Breast epithelium (tissue), 4 donors: ENCODE measurements at regions not wholly inside any gene's neighbourhood (a gene's known extent, or its start where the extent isn't known, plus 50 kb on each side); places are given as distances from the start of the nearest gene placed in this dataset.
"Not testable (repeated sequence)": the region's sequence is repeated elsewhere in the genome, so short reads cannot be mapped to it uniquely, and the experiment has no call there.

Source experiments
- DNase-seq, 2 donors: peaks; one replicate each; pipeline ENCODE4 v3.0.0-alpha.2; 2019; ENCODE audit warnings: low spot score in 2 of 2
- H3K27ac ChIP-seq, 2 donors: fragments of 200-600 bp; sonication (generic) in 1 of 2; one replicate each; pipeline ENCODE4 v1.5.1; 2016 to 2019; ENCODE audit warnings: mild to moderate bottlenecking in 1 of 2
- H3K27me3 ChIP-seq, 2 donors: fragments of 200-600 bp; sonication (generic) in 1 of 2; one replicate each; pipeline versions ENCODE4 v1.5.1 to v1.6.0; 2017 to 2019; ENCODE audit warnings: control low read depth in 1 of 2, mild to moderate bottlenecking in 1 of 2
- H3K36me3 ChIP-seq: fragments of 200-600 bp; one replicate; pipeline ENCODE4 v1.5.1; 2019
- H3K4me1 ChIP-seq, 2 donors: fragments of 200-600 bp; sonication (generic); one replicate each; pipeline ENCODE4 v1.5.1; 2016 to 2019; ENCODE audit warnings: control low read depth in 1 of 2
- H3K4me3 ChIP-seq, 3 donors: fragments of 200-600 bp; sonication (generic); 1 replicate in 2 of 3; 2 replicates in 1 of 3; pipeline ENCODE4 v1.5.1; 2016 to 2019; ENCODE audit warnings: mild to moderate bottlenecking in 3 of 3, moderate library complexity in 2 of 3
- H3K9me3 ChIP-seq, 2 donors: fragments of 200-600 bp; sonication (generic) in 1 of 2; one replicate each; pipeline ENCODE4 v1.5.1; 2016 to 2019; ENCODE audit warnings: control low read depth in 1 of 2
- CTCF ChIP-seq, 3 donors: fragments of 450-650 bp; IDR thresholded peaks; one replicate each; pipeline ENCODE4 v1.5.1; 2016 to 2017; ENCODE audit warnings: antibody characterized with exemption in 3 of 3, mild to moderate bottlenecking in 3 of 3, moderate library complexity in 3 of 3
- POLR2A ChIP-seq: fragments of 450-650 bp; IDR thresholded peaks from one replicate; pipeline ENCODE4 v1.6.1; 2016; ENCODE audit warnings: antibody characterized with exemption, mild to moderate bottlenecking, moderate library complexity
- POLR2AphosphoS5 ChIP-seq, 3 donors: sonication (generic); formaldehyde crosslinking; IDR thresholded peaks; one replicate each; pipeline ENCODE4 v1.6.1; 2017; ENCODE audit warnings: antibody characterized with exemption in 3 of 3
- intact Hi-C: fragments of 100-400 bp; cut with DNase I; formaldehyde crosslinking; loops from one replicate; pipeline ENCODE4 v1.15.1; 2023; ENCODE audit warnings: low total_unique reads

GRCh38 chr1:244150665-244151064 is 99.6 kb downstream of the ZBTB18 start:
- Histone ChIP-seq H3K4me1 (no peaks in the 10 kb centered on the region), H3K4me3 (no peak overlapping the region), H3K9me3 (no peaks in the 10 kb centered on the region), H3K27ac (no peak overlapping the region), H3K27me3 (no peaks in the 10 kb centered on the region), H3K36me3 (no peaks in the 10 kb centered on the region)
- intact Hi-C loops = no loop called here
- no peak for TF ChIP-seq POLR2AphosphoS5 (IDR thresholded peaks at IDR 0.05)
- no peak for TF ChIP-seq CTCF (IDR thresholded peaks at IDR 0.05)
- no peak for TF ChIP-seq POLR2A
- no peak for DNase-seq

- Histone ChIP-seq H3K36me3 (no peaks in the 10 kb centered on the region), H3K27me3 (no peaks in the 10 kb centered on the region), H3K9me3 (no peaks in the 10 kb centered on the region), H3K4me1 (no peaks in the 10 kb centered on the region), H3K4me3 (no peak overlapping the region), H3K27ac (no peak overlapping the region)
- TF ChIP-seq POLR2AphosphoS5 (IDR thresholded peaks at IDR 0.05) (no peak), POLR2A (no peak)
- no peak for DNase-seq
- intact Hi-C loops = no loop called here
Measured at GRCh38 chr1:244151537-244151936, 100.5 kb downstream of the ZBTB18 start.

- TF ChIP-seq CTCF (IDR thresholded peaks at IDR 0.05) (no peak), POLR2A (no peak), POLR2AphosphoS5 (IDR thresholded peaks at IDR 0.05) (no peak)
- Histone ChIP-seq H3K4me1 (no peaks in the 10 kb centered on the region), H3K27ac (no peak overlapping the region), H3K36me3 (no peaks in the 10 kb centered on the region), H3K4me3 (no peak overlapping the region), H3K9me3 (no peaks in the 10 kb centered on the region), H3K27me3 (no peaks in the 10 kb centered on the region)
- DNase-seq = no peak
- intact Hi-C loops = no loop called here
Measured at GRCh38 chr1:244154508-244154871, 103.4 kb downstream of the ZBTB18 start.

GRCh38 chr1:244154872-244155531 is 103.9 kb downstream of the ZBTB18 start:
- TF ChIP-seq POLR2AphosphoS5 (IDR thresholded peaks at IDR 0.05) (no peak), CTCF (IDR thresholded peaks at IDR 0.05) (no peak), POLR2A (no peak)
- no peaks in the 10 kb centered on the region for H3K4me1 ChIP-seq
- H3K36me3 ChIP-seq = no peaks in the 10 kb centered on the region
- H3K27ac ChIP-seq = no peak overlapping the region
- no peaks in the 10 kb centered on the region for H3K9me3 ChIP-seq
- intact Hi-C loops = loop anchor here (1.0 kb wide), 1 partner anchor 24 kb away; no protein-coding TSS in a partner anchor
- no peak for DNase-seq
- no peaks in the 10 kb centered on the region for H3K27me3 ChIP-seq
- H3K4me3 ChIP-seq = no peak overlapping the region

- no peaks in the 10 kb centered on the region for H3K9me3 ChIP-seq
- no peak overlapping the region for H3K27ac ChIP-seq
- H3K27me3 ChIP-seq = no peaks in the 10 kb centered on the region
- TF ChIP-seq POLR2AphosphoS5 (IDR thresholded peaks at IDR 0.05) (no peak), CTCF (IDR thresholded peaks at IDR 0.05) (no peak), POLR2A (no peak)
- H3K4me1 ChIP-seq = no peaks in the 10 kb centered on the region
- intact Hi-C loops = loop anchor here (1.0 kb wide), 1 partner anchor 24 kb away; no protein-coding TSS in a partner anchor
- no peaks in the 10 kb centered on the region for H3K36me3 ChIP-seq
- no peak for DNase-seq
- no peak overlapping the region for H3K4me3 ChIP-seq
Measured at GRCh38 chr1:244155661-244156060, 104.6 kb downstream of the ZBTB18 start.

- DNase-seq, H3K27me3 ChIP-seq, intact Hi-C loops, H3K4me1 ChIP-seq, H3K36me3 ChIP-seq, H3K4me3 ChIP-seq, H3K9me3 ChIP-seq, H3K27ac ChIP-seq: not testable (repeated sequence)
Measured at GRCh38 chr1:244156617-244157016, 105.5 kb downstream of the ZBTB18 start.
